ENCODE measurements at regions not wholly inside any gene's neighbourhood (a gene's known extent, or its start where the extent isn't known, plus 50 kb on each side); places are given as distances from the start of the nearest gene placed in this dataset.
"Not testable (repeated sequence)": the region's sequence is repeated elsewhere in the genome, so short reads cannot be mapped to it uniquely, and the experiment has no call there.

- peak; percentile 35 to 76 for DNase-seq
Observed at GRCh38 chr4:127400731-127401346, 231.9 kb upstream of the INTU start.

DNA sequence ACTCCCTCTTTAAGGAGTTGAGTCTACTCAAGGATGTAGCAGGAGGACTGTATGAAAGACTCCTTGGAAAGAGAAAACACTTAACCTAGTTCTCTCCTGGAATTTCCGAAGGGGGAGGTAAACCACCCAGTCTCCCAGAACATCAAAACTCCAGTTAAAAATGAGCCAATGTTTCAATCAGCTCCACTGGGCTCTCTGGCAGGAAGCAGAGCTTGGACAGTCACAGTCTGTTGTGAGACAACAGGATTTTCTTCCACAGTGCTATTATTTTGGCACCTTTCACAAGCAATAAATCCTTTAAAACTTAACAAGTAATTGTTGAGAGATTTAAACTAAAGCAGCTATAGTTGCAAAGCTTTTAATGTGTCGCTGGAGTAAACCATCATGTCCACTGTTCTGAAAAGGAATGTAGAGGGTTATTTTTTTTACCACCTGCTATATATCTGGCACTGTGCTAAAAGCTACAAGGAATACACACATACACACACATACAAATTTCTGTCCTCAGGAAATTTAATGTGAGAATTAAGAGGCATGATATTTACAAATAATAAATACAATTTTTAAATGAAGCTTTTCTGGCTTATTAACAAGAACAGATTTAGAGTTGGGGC lies 229.2 kb upstream of the INTU start:
- no peak for DNase-seq

- no peak for DNase-seq
Observed at GRCh38 chr4:127406187-127406586, 226.6 kb upstream of the INTU start.

DNA sequence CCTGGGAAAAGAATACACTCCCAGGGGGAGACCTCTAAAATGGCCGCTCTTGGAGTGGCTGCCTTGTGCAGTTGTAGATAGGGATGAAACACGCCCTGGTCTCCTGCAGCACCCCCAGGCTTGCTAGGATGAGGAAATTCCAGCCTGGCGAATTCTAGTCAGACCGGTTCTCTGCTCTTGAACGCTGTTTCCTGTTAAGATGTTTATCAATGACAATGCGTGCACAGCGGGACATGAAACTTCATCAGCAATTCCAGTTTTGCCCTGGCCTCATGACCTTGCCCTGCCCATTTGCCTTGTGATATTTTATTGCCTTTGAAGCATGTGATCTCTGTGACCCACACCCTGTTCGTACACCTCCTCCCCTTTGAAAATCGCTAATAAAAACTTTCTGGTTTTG lies 225.2 kb upstream of the INTU start:
- DNase-seq: peak in 1 of 2 experiments; percentile 3

DNA sequence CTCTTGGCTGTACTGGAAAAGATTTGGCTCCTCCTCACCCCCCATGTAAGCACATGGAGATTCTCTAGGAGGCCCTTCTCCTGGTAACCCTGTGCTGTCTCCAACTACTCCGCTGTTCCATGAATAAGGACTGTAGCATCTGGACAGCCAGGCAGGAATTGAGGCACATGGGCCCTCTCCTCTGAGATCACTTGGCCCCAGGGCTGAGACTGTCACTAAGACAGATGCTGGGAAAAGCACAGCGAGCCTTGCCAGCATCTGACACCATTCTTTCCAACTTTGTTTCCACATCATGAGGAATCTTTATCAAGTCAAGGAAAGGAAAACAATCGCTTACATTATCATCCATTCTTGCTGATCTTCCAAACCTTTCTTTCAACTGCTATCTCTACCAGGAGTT lies 222.6 kb upstream of the INTU start:
- DNase-seq: no peak

DNA sequence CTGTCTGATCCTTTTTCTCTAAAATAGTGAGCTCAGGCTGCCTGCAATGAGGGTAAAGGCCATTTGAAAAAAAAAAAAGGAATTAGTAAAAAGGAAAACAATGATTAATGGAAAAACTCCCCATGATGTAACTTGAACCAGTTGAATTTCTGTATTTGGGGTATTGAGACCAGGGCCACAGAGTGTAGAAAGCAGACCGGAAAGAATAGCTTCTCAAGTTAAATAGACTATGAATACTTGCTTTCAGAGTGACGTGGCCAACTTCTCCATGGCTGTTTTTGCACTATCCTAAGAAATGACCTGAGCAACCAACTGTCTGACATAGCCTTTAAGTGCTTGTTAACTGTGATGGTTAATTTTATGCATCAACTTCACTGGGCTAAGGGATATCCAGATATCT lies 222.1 kb upstream of the INTU start:
- no peak for DNase-seq

DNA sequence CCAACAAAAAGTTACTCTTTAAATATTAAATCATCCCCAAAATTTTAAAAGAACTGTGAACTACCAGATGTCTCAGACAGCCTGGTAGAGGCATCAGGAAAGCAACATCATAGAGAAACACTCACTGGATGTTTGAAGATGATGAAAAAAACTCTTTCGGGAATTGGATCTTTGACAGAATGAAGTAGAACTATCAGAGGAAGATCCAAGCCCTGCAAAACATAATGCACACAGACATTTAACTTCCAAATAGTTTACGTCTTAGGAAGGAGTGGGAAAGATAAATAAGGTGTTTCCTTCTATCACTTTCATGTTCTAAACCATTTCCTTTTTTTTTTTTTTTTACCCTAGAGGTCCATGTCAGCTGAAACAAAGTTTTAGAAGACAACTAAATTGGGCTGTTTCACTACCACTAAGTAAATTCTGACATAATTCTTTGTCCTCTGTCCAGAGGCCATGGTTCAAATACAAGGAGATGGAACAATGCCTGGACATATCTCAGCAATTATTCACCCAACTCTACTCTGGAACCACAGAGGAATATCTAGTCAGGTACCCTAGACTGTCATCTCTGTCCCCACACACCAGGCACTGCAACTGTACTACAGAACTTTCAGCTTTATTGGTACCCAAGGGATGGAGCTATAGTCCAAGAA lies 217.7 kb upstream of the INTU start:
- no peak for DNase-seq

DNA sequence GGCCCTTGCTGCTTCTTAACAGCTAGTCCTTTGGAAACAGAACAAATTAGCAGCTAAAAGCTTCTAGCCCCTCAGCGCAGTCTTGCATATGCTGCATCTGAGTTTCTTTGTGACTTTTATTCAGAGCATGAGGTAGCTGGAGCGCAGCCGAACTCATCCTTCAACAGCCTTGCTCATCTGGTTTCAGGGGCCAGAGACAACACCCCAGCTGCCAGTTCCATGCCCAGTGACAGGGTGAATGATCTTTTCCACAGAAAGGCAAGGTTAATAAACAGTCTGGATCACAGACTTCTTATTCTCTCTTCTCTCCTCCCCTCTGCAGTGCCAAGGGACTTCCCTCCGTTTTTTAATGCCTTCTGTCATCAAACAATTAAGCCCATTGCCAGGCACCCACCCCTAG lies 216.6 kb upstream of the INTU start:
- DNase-seq: no peak

- no peak for DNase-seq
Observed at GRCh38 chr4:127417885-127418535, 214.7 kb upstream of the INTU start.

GRCh38 chr4:127419431-127419830 lies 213.3 kb upstream of the INTU start:
- DNase-seq: no peak

DNA sequence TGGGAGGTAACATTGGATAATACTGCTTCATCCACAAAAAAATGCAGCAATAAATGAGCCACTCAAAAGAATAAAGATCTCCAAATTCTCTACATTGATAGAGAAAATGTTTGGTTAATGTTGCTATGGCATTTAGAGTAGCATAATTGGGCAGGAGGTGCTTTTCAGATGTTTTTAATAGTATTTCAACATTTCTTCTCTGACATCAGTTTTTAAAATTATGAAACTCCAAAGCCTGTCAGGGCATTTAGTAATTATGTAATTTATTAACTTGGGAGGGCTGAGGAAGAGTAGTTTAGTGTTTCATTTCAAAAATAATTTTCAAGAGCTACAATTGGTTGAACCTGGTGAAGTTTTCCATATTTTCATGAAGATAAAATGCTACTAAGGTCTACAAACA lies 211.3 kb upstream of the INTU start:
- DNase-seq: no peak

- DNase-seq: no peak
Observed at GRCh38 chr4:127425202-127425845, 207.4 kb upstream of the INTU start.

DNA sequence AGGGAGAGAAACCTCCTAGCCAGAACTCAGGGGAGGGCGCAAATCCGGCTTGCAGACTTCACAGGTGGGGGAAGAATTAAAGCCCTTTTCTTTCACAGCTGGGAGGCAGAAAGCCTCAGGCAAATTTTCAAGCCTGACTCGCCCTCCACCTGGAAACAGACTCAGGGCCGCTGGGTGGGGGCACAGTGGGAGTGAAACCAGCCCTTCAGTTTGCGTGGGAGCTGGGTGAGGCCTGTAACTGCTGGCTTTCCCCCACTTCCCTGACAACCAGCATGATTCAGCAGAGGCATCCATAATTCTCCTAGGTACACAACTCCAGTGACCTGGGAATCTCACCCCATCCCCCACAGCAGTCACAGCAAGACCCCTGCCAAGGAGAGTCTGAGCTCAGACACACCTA lies 206.9 kb upstream of the INTU start:
- DNase-seq: no peak

GRCh38 chr4:127441571-127441970 lies 191.2 kb upstream of the INTU start:
- DNase-seq: no peak

DNA sequence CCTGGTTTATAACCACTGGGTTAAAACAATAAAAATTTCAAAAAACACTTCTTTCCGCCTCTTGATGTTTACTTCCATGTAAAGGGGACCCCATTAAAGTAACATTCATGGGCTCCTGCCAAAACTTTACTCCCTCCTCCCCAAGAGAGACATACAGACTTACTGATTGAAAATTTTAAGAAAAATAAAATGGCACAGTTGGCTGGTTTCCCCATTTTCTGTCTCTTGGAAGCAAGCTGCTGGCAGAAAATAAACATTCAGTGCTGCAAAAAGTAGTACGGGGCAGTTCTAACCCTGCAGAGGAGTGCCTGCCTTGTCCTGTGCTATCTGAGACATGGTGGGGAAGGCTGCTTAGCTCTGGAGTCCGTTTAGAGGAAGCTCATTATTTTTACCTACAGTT lies 187.3 kb upstream of the INTU start:
- no peak for DNase-seq

- DNase-seq: no peak
Observed at GRCh38 chr4:127446427-127446885, 186.3 kb upstream of the INTU start.

GRCh38 chr4:127448986-127449385 lies 183.8 kb upstream of the INTU start:
- DNase-seq: no peak

GRCh38 chr4:127449449-127449848 lies 183.3 kb upstream of the INTU start:
- no peak for DNase-seq

DNA sequence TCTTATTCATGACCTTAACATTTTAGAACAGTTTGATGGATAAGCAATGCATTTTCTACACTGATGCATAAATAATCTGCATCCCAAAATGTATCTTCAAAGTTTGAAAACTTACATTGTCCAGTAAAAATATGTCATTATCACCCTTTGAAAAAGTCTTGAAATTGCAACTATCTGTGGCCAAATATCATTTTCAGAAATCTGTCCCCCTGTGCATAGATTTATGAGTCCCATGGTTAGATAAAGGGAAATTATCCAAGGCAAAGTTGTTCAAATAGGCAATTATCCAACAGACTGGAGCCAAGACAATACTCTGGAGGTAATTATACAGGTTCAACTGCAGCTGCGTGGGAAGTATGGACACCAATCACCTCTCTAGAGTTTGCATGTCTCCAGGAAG lies 182.5 kb upstream of the INTU start:
- no peak for DNase-seq

DNA sequence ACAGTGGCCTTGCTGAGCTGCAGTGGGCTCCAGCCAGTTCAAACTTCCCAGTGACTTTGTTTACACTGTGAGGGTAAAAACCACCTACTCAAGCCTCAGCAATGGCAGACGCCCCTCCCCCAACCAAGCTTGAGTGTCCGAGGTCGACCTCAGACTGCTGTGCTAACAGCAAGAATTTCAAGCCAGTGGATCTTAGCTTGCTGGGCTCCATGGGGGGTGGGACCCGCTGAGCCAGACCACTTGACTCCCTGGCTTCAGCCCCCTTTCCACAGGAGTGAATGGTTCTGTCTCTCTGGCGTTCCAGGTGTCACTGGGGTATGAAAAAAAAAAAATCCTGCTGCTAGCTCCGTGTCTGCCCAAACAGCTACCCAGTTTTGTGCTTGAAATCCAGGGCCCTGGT lies 168.9 kb upstream of the INTU start:
- DNase-seq: no peak

DNA sequence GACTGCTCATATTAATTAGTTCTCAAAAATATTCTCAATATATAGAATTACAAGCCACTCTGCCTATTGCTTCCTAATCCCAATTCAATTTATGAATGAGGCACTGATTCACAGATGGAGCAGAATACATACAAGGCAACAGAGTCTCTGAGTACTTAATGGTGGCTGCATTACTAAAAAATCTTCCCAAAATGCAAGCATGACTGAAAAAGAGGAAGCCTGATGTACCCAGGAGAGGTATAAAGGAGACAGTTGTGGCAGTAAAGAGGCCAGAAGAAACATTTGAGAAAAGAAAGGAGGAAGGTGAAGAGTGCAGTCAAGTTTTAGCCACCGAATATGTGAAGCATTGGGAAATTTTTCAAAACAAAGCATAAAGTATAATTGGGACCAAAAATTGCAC lies 163.2 kb upstream of the INTU start:
- no peak for DNase-seq

DNA sequence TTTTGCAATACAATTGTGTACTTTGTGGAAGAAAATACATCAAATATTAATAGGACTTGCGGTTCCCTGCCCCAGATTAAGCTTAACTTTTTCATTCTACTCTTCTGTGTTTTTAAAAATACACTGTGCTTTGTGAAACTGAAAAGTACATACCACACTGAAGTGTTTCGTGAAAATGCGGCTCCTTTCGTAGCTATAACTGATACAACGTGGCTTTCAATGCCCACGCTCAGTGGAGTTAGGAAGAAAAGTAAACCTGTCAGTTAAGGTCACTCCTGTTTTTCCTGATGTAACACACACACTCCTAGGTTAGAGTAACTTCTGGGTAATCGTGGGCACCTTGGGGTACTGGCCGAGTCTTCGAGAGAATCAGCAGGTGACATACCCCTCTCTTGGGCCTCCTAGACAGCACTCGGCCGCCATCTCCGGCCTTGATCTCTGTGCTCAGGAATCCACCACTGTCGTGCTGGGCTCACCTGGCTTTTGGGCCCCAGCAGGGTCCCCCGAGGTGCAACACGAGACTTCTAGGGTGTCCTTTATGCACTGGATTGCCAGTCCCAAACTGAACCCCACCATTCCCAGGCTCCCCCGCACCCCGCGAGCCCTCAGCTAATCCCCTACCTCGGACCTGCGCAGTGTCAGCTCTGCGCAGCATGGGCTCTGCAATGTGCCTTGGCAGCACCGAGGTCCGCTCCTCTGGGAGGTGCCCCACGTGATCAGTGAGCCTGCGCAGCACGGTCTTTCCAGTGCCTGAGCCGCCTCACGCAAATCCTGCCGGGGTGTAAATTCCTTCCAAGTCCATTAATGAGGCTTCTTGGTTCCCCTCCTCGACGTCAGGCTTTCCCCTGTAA lies 162.6 kb upstream of the INTU start:
- no peak for DNase-seq

- DNase-seq: not testable (repeated sequence)
Observed at GRCh38 chr4:127478271-127478670, 154.5 kb upstream of the INTU start.
